KMS-11 (cell line): ENCODE measurements at regions not wholly inside any gene's neighbourhood (a gene's known extent, or its start where the extent isn't known, plus 50 kb on each side); places are given as distances from the start of the nearest gene placed in this dataset.

Experiments
- H2AFZ ChIP-seq: fragments of 200-600 bp; sonication (generic); 2 replicates; pipeline ENCODE4 v1.6.1; 2016; ENCODE audit warnings: antibody characterized with exemption, mixed run types, low read depth
- H3K27ac ChIP-seq: fragments of 200-600 bp; sonication (generic); 2 replicates; pipeline ENCODE4 v1.6.1; 2016; ENCODE audit warnings: mild to moderate bottlenecking, mixed run types
- H3K27me3 ChIP-seq: fragments of 200-600 bp; sonication (generic); 2 replicates; pipeline ENCODE4 v1.6.1; 2017; ENCODE audit warnings: mild to moderate bottlenecking, low read depth, mixed run types, moderate library complexity; ENCODE audit not compliant: insufficient read depth
- H3K36me3 ChIP-seq: fragments of 200-600 bp; sonication (generic); 2 replicates; pipeline ENCODE4 v1.6.1; 2017; ENCODE audit warnings: mild to moderate bottlenecking, mixed run types; ENCODE audit not compliant: insufficient read depth
- H3K4me1 ChIP-seq: fragments of 200-600 bp; sonication (generic); 2 replicates; pipeline ENCODE4 v1.6.1; 2016; ENCODE audit warnings: mild to moderate bottlenecking, low read depth, mixed run types; ENCODE audit not compliant: poor library complexity, severe bottlenecking
- H3K4me2 ChIP-seq: fragments of 200-600 bp; sonication (generic); 2 replicates; pipeline ENCODE4 v1.7.0; 2016; ENCODE audit warnings: mild to moderate bottlenecking, mixed run types
- H3K4me3 ChIP-seq: fragments of 200-600 bp; sonication (generic); IDR thresholded peaks from 2 replicates; pipeline ENCODE4 v1.6.1; 2017; ENCODE audit warnings: low read depth, low read length, mixed read lengths; ENCODE audit not compliant: insufficient read depth
- H3K79me2 ChIP-seq: fragments of 200-600 bp; sonication (generic); 2 replicates; pipeline ENCODE4 v1.6.1; 2016; ENCODE audit warnings: low read depth, mixed run types; ENCODE audit not compliant: insufficient read depth
- H3K9ac ChIP-seq: fragments of 200-600 bp; sonication (generic); 2 replicates; pipeline ENCODE4 v1.6.1; 2016; ENCODE audit warnings: mild to moderate bottlenecking, mixed run types
- H4K20me1 ChIP-seq: fragments of 200-600 bp; sonication (generic); 2 replicates; pipeline ENCODE4 v1.6.1; 2016; ENCODE audit warnings: mild to moderate bottlenecking, mixed run types; ENCODE audit not compliant: insufficient read depth
- TF ChIP-seq, protein P1 (sequence below): fragments of 200-600 bp; sonication (generic); conservative IDR thresholded peaks from 2 replicates; pipeline ENCODE4 v1.6.1; 2017; ENCODE audit warnings: low read depth, mild to moderate bottlenecking, antibody characterized with exemption, low read length, moderate library complexity, mixed read lengths

DNA sequence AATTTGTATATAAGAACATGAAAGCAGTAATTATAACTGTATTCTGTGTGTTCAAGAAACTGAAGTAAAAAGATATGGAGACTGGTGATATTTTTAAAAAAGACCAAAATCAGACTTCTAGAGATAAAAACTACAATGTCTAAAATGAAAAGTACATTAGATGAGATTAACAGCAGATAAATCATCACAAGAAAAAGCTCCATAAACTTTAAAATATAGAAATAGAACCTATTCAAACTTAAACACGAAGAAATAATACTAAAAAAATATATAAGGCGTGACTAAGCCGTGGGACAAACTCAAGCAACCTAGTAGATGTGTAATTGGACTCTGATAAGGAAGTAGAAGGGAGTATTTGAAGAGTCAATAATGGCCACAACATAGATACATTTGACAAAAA lies 189.1 kb upstream of the ZMIZ1 start:
- H3K4me2 ChIP-seq, result no peak overlapping the region
- no peaks in the 10 kb centered on the region for H3K4me1 ChIP-seq
- no peaks in the 10 kb centered on the region; the same call in 1 of the 2 replicates for H3K27me3 ChIP-seq

GRCh38 chr10:78886129-78886528 lies 182.6 kb upstream of the ZMIZ1 start:
- H2AFZ ChIP-seq, result no peak overlapping the region
- H3K9ac ChIP-seq, result no peak overlapping the region
- H3K4me3 ChIP-seq, result no peak overlapping the region
- no peaks in the 10 kb centered on the region for H3K36me3 ChIP-seq
- no peaks in the 10 kb centered on the region for H3K79me2 ChIP-seq
- no peaks in the 10 kb centered on the region for H4K20me1 ChIP-seq
- no peaks in the 10 kb centered on the region for H3K27me3 ChIP-seq
- H3K4me2 ChIP-seq, result no peak overlapping the region
- TF ChIP-seq, protein P1, sequence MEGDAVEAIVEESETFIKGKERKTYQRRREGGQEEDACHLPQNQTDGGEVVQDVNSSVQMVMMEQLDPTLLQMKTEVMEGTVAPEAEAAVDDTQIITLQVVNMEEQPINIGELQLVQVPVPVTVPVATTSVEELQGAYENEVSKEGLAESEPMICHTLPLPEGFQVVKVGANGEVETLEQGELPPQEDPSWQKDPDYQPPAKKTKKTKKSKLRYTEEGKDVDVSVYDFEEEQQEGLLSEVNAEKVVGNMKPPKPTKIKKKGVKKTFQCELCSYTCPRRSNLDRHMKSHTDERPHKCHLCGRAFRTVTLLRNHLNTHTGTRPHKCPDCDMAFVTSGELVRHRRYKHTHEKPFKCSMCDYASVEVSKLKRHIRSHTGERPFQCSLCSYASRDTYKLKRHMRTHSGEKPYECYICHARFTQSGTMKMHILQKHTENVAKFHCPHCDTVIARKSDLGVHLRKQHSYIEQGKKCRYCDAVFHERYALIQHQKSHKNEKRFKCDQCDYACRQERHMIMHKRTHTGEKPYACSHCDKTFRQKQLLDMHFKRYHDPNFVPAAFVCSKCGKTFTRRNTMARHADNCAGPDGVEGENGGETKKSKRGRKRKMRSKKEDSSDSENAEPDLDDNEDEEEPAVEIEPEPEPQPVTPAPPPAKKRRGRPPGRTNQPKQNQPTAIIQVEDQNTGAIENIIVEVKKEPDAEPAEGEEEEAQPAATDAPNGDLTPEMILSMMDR, result no peak
- no peak overlapping the region for H3K27ac ChIP-seq
- H3K4me1 ChIP-seq, result no peaks in the 10 kb centered on the region

More for the DNA sequence above, 189.1 kb upstream of the ZMIZ1 start:
- Histone ChIP-seq H4K20me1 (no peaks in the 10 kb centered on the region), H3K9ac (no peak overlapping the region), H2AFZ (no peak overlapping the region), H3K4me3 (no peak overlapping the region), H3K36me3 (no peaks in the 10 kb centered on the region), H3K27ac (no peak overlapping the region), H3K79me2 (no peaks in the 10 kb centered on the region)
- TF ChIP-seq, protein P1, result no peak

DNA sequence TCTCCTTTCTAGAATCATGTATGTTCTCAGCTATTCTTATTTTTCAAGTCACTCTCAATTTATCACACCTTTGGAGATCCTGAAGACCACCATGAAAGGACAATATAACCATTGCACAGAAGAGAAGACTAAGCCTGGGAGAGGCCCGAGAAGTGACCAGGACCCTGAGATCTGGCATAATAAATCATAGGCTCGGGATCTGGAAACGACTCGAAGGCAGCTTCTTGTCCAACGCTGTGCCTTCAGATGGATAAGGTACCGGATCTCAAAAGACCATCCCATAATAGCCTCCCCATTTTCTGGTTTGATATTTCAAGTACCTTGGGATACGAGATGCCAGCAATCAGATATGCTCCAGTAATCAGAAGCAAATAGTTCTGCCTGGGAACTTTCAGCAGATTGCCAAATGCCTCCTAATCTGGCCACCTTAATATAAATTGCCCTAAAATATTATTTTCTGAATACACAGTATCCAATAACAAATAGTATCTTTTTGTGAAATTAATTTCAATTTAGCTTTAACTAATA lies 179.2 kb upstream of the ZMIZ1 start:
- H3K79me2 ChIP-seq, result no peaks in the 10 kb centered on the region
- H3K9ac ChIP-seq, result no peak overlapping the region
- no peaks in the 10 kb centered on the region for H3K27me3 ChIP-seq
- H3K4me3 ChIP-seq, result no peak overlapping the region
- no peaks in the 10 kb centered on the region for H4K20me1 ChIP-seq
- TF ChIP-seq, protein P1, result no peak
- H3K4me2 ChIP-seq, result no peak overlapping the region
- no peak overlapping the region for H2AFZ ChIP-seq
- H3K36me3 ChIP-seq, result no peaks in the 10 kb centered on the region
- H3K4me1 ChIP-seq, result no peaks in the 10 kb centered on the region
- H3K27ac ChIP-seq, result no peak overlapping the region

- TF ChIP-seq, protein P1, result no peak
These were observed 178.3 kb upstream of the ZMIZ1 start for GRCh38 chr10:78890506-78890905.

More at GRCh38 chr10:78890506-78890905, 178.3 kb upstream of the ZMIZ1 start:
- H3K9ac ChIP-seq, result no peak overlapping the region
- no peaks in the 10 kb centered on the region for H4K20me1 ChIP-seq
- no peak overlapping the region for H2AFZ ChIP-seq
- H3K27ac ChIP-seq, result no peak overlapping the region
- H3K4me2 ChIP-seq, result no peak overlapping the region
- no peaks in the 10 kb centered on the region for H3K4me1 ChIP-seq
- H3K27me3 ChIP-seq, result no peaks in the 10 kb centered on the region
- H3K4me3 ChIP-seq, result no peak overlapping the region
- no peaks in the 10 kb centered on the region for H3K79me2 ChIP-seq
- H3K36me3 ChIP-seq, result no peaks in the 10 kb centered on the region
